HepG2 (cell line): ENCODE measurements at regions not wholly inside any gene's neighbourhood (a gene's known extent, or its start where the extent isn't known, plus 50 kb on each side); places are given as distances from the start of the nearest gene placed in this dataset.

Experiments used
- ATAC-seq: fragments of 200-7000 bp; cut with Tn5 transposase; 3 replicates; pipeline ENCODE4 v1.9.1; 2020; ENCODE audit warnings: mild to moderate bottlenecking, moderate library complexity
- BruUV-seq: library from RNA; stranded (reverse); fragments of 400-500 nt; replicated peaks from 2 replicates; lab custom pipeline; 2021; lab: Mats Ljungman, UMichigan
- CTCF ChIA-PET: fragments of 300-600 bp; formaldehyde crosslinking; extraction: SDS; loops from one replicate; lab custom pipeline; 2021; ENCODE audit warnings: low total read pairs, inconsistent platforms, low intra/inter-chr PET ratio; lab: Yijun Ruan, JAX
- POLR2A ChIA-PET: fragments of 350-600 bp; sonication (Branson Sonifier 250); formaldehyde crosslinking; loops from one replicate; lab custom pipeline; 2020; ENCODE audit warnings: antibody characterized with exemption, inconsistent platforms; lab: Yijun Ruan, JAX
- DNase-seq: peaks from one replicate; pipeline ENCODE4 v3.0.0-alpha.2; 2015; ENCODE audit warnings: low spot score
- FAIRE-seq: peaks from 3 replicates; lab custom pipeline; 2011; peaks lifted over from hg19 to GRCh38; lab: Jason Lieb, UNC
- H2AFZ ChIP-seq: one replicate; pipeline ENCODE4 v1.6.1; 2011; ENCODE audit warnings: low read length, inconsistent platforms
- H3K27ac ChIP-seq: fragments of 300-600 bp; 3 replicates; pipeline ENCODE4 v1.8.0; 2011; ENCODE audit warnings: mixed run types, mild to moderate bottlenecking, mixed read lengths, low read length, inconsistent platforms; ENCODE audit not compliant: insufficient read depth; ENCODE audit errors: extremely low read length
- H3K27me3 ChIP-seq, 2 experiments: fragments of 200-600 bp in 1 of 2; 2 replicates in 1 of 2; 3 replicates in 1 of 2; pipeline versions ENCODE4 v1.6.0 to v1.8.0; 2011; ENCODE audit warnings: low read length in 2 of 2, mild to moderate bottlenecking in 2 of 2, moderate library complexity in 2 of 2, inconsistent platforms in 1 of 2; ENCODE audit not compliant: insufficient read depth in 2 of 2, control insufficient read depth in 1 of 2
- H3K36me3 ChIP-seq, 2 experiments: fragments of 200-600 bp in 1 of 2; replicated peaks in 1 of 2; 2 replicates in 1 of 2; 3 replicates in 1 of 2; pipeline versions ENCODE4 v1.5.1 to v1.8.0; 2011; ENCODE audit warnings: low read length in 2 of 2, inconsistent platforms in 1 of 2; ENCODE audit not compliant: insufficient read depth in 2 of 2, control insufficient read depth in 1 of 2
- H3K4me1 ChIP-seq: 2 replicates; pipeline ENCODE4 v1.5.1; 2012; ENCODE audit warnings: low read length, inconsistent platforms; ENCODE audit not compliant: insufficient read depth
- H3K4me2 ChIP-seq: 2 replicates; pipeline ENCODE4 v1.6.0; 2011; ENCODE audit warnings: low read depth, low read length, inconsistent platforms
- H3K4me3 ChIP-seq, 3 experiments: fragments of 200-600 bp in 1 of 3; sonication (generic), shearing (Covaris generic) in 1 of 3; replicated peaks in 1 of 3; 2 replicates each; pipeline ENCODE4 v1.5.1; 2011 to 2016; ENCODE audit warnings: low read length in 3 of 3, inconsistent platforms in 2 of 3, low read depth in 2 of 3, mild to moderate bottlenecking in 2 of 3, control low read depth in 1 of 3, mixed read lengths in 1 of 3; ENCODE audit not compliant: insufficient read depth in 1 of 3
- H3K79me2 ChIP-seq: one replicate; pipeline ENCODE4 v1.6.1; 2011; ENCODE audit warnings: low read length, inconsistent platforms; ENCODE audit not compliant: insufficient read depth
- H3K9ac ChIP-seq: 2 replicates; pipeline ENCODE4 v1.6.0; 2011; ENCODE audit warnings: mild to moderate bottlenecking, low read depth, low read length, inconsistent platforms; ENCODE audit not compliant: insufficient read depth
- H3K9me3 ChIP-seq: 2 replicates; pipeline ENCODE4 v1.5.1; 2012; ENCODE audit warnings: mild to moderate bottlenecking, low read length
- H4K20me1 ChIP-seq: 2 replicates; pipeline ENCODE4 v1.6.0; 2011; ENCODE audit warnings: inconsistent platforms, mild to moderate bottlenecking, low read length, moderate library complexity; ENCODE audit not compliant: insufficient read depth
- BRF2 ChIP-seq: sonication (generic); formaldehyde crosslinking; IDR thresholded peaks from 2 replicates; pipeline ENCODE4 v1.8.1; 2022; ENCODE audit warnings: mild to moderate bottlenecking, missing genetic modification reagents
- CBX5 ChIP-seq: sonication (generic); formaldehyde crosslinking; IDR thresholded peaks from 2 replicates; pipeline ENCODE4 v1.4.0; 2020; ENCODE audit warnings: missing genetic modification reagents, borderline replicate concordance
- FOXA1 ChIP-seq, 2 experiments: fragments of 450-650 bp in 1 of 2; sonication (generic) in 1 of 2; formaldehyde crosslinking in 1 of 2; IDR thresholded peaks; 2 replicates each; pipeline versions ENCODE4 v1.4.0 to v1.6.1; 2016 to 2020; ENCODE audit warnings: missing genetic modification reagents in 1 of 2
- PBX3 ChIP-seq: sonication (generic); formaldehyde crosslinking; IDR thresholded peaks from 2 replicates; pipeline ENCODE4 v1.8.1; 2023; ENCODE audit warnings: missing genetic modification reagents, inconsistent platforms, borderline replicate concordance
- REL ChIP-seq: sonication (generic); formaldehyde crosslinking; conservative IDR thresholded peaks from 2 replicates; pipeline ENCODE4 v1.8.0; 2022; ENCODE audit warnings: mild to moderate bottlenecking, missing genetic modification reagents, moderate library complexity
- SNAPC2 ChIP-seq: sonication (generic); formaldehyde crosslinking; IDR thresholded peaks from 2 replicates; pipeline ENCODE4 v1.8.1; 2022; ENCODE audit warnings: mild to moderate bottlenecking, missing genetic modification reagents
- SP2 ChIP-seq: sonication (generic); formaldehyde crosslinking; IDR thresholded peaks from 2 replicates; pipeline ENCODE4 v1.5.1; 2020; ENCODE audit warnings: mild to moderate bottlenecking, missing genetic modification reagents
- ZBTB38 ChIP-seq: sonication (generic); formaldehyde crosslinking; IDR thresholded peaks from 2 replicates; pipeline ENCODE4 v1.5.1; 2020; ENCODE audit warnings: mild to moderate bottlenecking, missing genetic modification reagents
- ZNF30 ChIP-seq: sonication (generic); formaldehyde crosslinking; IDR thresholded peaks from 2 replicates; pipeline ENCODE4 v1.5.0; 2020; ENCODE audit warnings: mild to moderate bottlenecking, missing genetic modification reagents
- ZNF83 ChIP-seq: sonication (generic); formaldehyde crosslinking; IDR thresholded peaks from 2 replicates; pipeline ENCODE4 v1.4.0; 2020; ENCODE audit warnings: missing genetic modification reagents, mild to moderate bottlenecking, borderline replicate concordance
- ZSCAN12 ChIP-seq: sonication (generic); formaldehyde crosslinking; IDR thresholded peaks from 2 replicates; pipeline ENCODE4 v1.9.0; 2021; ENCODE audit warnings: mild to moderate bottlenecking, missing genetic modification reagents
- WGBS: methylation state at CpG from one replicate; pipeline ENCODE4 v1.1.6; 2017; ENCODE audit warnings: low lambda C conversion rate; 5-methylcytosine and 5-hydroxymethylcytosine counted together
- in situ Hi-C: cut with HindIII; loops from 2 replicates; pipeline ENCODE4 v1.10.0; 2017; ENCODE audit warnings: low pct_unique_long_range_greater_than_20kb; ENCODE audit not compliant: extremely low pct_ligation_motif_present
- intact Hi-C: fragments of 100-400 bp; cut with micrococcal nuclease; formaldehyde crosslinking; loops from one replicate; pipeline ENCODE4 v1.10.0; 2022; ENCODE audit not compliant: unreplicated experiment

GRCh38 chr18:10025711-10026670 is 112.2 kb downstream of the VAPA start:
- POLR2A ChIA-PET = no interaction called here
- Histone ChIP-seq H2AFZ (no peak overlapping the region), H3K36me3 (no peaks in the 10 kb centered on the region), H3K4me2 (no peak overlapping the region), H3K27me3 (peaks cover 1 to 23% of the 10 kb centered on the region in 2 experiments; a peak in 2 of 5 replicates), H4K20me1 (no peaks in the 10 kb centered on the region), H3K9ac (no peak overlapping the region), H3K79me2 (no peaks in the 10 kb centered on the region), H3K27ac (no peak overlapping the region), H3K9me3 (no peaks in the 10 kb centered on the region), H3K4me3 (no peak overlapping the region), H3K4me1 (no peaks in the 10 kb centered on the region)
- CTCF ChIA-PET = no interaction called here
- no TSS peak for BruUV-seq
- in situ Hi-C loops = no loop called here
- FAIRE-seq = no peak
- no peak for ATAC-seq
- no peak for DNase-seq
- TF ChIP-seq ZNF30 (CRISPR knock-in tag) (no peak), ZBTB38 (CRISPR knock-in tag) (no peak), FOXA1 (IDR thresholded peaks at IDR 0.05) (no peak), FOXA1 (CRISPR knock-in tag; IDR thresholded peaks at IDR 0.05) (no peak), PBX3 (CRISPR knock-in tag) (no peak), REL (CRISPR knock-in tag) (no peak), CBX5 (CRISPR knock-in tag) (no peak), SP2 (CRISPR knock-in tag) (no peak), SNAPC2 (no peak), ZSCAN12 (no peak), BRF2 (CRISPR knock-in tag) (no peak), ZNF83 (CRISPR knock-in tag) (no peak)
- 55% methylated on average over 15 of the region's 15 CpGs for WGBS
- intact Hi-C loops = no loop called here
